ENCODE measurements at regions not wholly inside any gene's neighbourhood (a gene's known extent, or its start where the extent isn't known, plus 50 kb on each side); places are given as distances from the start of the nearest gene placed in this dataset.
"Not testable (repeated sequence)": the region's sequence is repeated elsewhere in the genome, so short reads cannot be mapped to it uniquely, and the experiment has no call there.

DNA sequence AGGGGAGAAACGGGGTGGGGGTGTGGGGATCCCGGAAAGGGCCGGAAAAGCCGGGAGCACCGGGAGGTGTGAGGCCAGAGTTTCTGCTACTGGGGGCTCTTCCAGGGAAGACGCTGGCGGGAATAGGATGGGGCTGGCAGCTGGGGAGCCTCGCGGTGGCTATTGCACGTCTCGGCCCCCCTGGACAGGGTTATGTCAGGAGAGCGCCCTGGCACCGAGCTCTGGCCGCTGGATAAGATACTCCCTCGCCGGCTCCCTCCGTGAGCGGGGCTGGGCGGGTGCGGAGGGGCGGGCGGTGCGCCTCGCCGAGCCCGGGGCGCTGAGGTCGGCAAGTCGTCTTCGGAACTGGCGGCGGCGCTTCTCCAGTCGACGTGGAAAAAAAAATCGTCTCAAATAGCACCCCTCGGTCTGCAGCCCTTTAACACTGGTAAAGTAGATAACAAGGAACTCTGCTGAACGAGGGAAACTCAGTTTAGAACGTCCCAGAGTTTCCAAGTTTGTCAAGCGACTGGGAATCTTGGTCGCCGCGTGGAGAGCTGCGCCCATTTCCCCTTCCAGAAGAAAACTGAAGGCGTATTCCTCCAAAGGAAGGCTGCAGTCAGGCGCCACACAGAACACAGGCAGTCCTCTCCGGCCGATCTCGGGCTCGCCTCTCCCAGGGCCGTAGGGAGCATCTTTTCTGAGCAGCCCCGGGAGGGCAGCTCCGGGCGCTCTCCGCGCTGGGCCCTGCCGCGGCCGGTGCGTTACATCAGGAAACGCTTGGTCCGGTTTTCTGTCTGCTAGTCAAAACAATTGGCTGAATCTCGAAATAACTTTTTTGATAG lies 115.1 kb downstream of the KCNRG start:
- no peak for DNase-seq (ENCODE audit: low read depth in 2 of 2)

DNA sequence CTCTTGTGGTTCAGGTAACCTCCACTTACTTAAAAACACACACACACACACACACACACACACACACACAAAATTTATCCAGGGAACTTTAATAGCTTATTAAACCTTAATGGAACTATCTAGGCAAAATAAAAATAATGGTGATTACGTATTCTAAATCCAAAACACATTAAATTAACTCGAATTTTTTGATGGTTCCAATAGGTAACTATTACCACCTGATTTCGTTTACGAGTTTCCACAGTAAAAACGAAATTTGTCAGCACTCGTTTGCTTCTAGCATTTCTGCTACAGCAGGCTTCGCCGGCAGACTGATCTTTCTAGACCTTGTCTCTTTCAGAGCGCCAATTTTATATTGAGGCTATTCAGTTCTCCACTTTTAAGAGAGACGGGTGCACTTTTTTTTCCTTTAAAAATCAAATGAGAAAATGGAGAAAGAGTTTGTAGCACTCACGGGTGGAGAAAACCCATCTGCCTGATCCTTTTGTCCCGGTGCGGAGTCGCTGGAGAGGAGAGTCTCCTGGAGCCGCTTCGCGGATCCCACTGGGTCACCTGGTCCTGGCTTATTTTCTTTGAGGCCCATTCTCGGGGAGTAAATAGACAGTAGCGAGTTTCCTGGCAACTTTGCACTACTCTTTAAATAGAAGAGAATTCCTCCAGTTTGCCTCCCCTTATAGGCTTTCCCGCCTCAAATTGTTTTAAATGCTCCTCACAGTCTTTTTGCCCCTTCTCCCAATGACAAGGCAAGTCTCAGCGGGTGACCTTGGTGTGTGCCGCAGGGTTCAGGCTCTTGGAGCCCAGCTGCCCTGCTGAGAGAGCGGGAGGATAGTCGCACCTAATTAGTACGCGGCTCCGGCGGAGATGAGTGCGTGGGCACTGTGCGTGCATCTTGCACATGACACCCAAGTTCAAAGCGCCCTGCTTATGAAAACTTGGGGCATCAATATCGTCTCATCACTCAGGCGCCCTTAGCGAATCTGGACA lies 117.0 kb downstream of the KCNRG start:
- no peak for DNase-seq (ENCODE audit: low read depth in 2 of 2)

DNA sequence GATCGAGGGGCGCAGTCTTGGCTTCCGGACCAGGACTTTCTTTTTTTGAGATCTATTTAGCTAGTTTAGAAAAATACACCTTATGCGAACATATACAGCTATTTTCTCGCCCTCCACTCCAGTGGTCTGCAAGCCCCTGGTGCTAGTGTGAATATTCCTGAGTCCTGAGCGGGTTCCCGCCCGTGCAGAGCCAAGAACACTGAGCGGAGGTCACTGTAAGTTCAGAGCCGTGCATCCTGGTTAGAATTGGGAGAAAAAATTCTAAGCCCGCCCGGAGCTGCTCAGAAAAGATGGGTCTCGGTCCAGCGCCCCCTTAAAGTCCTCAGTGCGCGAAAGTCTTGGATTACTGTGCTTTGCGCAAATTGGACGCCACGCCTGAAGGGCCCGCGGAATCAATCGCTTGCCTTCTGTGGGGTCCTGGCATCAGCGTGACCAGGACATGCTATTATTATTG lies 117.7 kb downstream of the KCNRG start:
- no peak for DNase-seq (ENCODE audit: low read depth in 2 of 2)

DNA sequence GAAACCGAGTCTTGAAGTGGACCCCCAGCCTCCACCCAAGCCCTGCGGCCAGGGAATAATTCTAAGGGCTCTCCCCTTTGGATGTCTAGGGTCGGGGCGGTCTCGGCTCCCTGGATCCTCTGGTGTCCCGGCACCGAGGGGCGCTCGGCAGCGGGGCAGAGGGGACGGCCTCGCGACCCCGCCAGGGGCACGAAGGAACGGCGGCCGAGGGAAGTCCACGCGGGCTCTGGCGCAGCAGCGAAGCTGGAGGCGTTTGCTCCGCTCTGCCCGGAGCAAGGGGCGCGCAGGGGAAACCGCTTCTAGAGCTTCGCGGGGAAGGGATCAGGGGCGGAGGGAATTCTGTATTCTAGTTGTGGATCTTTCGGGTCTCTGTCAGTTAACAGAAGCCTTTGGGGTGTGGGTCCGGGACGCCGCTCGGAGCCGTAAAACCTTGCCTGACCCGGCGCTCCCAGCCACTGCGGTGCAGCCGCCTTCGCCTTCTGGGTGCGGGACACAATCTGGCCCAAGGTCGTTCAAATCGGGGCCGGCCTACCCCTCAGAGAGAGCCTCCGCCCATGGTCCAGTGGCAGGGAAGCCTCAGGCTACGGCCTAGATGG lies 118.2 kb downstream of the KCNRG start:
- DNase-seq (ENCODE audit: low read depth in 2 of 2) = no peak

DNA sequence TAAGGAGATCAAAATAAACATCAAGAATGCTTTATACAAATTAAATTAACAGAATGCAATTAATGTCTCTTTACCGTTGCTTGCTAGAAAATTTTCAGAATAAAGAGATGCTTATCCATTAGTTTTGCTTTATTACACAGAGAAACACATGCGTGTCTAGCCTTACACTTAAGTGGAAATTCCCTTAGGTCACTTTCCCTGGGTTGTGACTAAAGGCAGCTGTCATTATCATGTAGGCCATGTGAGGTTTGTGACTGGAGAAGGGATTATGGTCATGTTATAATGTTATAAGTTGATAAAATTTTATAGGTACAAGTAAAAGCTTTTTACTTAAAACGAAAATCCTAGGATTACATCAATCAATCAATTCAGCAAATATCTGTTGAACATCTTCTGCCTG lies 121.0 kb downstream of the KCNRG start:
- no peak for DNase-seq (ENCODE audit: low read depth in 2 of 2)

DNA sequence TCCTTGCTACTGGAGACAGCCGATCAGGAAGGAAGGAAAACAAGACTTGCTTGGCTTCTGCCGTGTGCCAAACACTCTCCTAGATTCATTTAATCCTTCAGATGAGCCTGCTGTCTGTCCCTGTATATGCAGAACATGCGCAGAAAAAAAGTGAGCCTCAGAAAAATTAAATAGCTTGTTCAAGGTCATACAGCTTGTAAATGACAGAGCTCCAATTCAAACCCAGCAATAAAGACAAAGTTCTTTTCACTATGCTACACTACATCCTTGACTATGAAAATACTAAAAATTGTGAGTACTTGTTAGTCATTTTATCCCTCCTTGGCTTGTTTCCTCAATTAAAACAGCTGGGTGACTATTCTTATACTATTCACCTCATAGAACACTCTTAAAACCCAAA lies 121.4 kb downstream of the KCNRG start:
- no peak for DNase-seq (ENCODE audit: low read depth in 2 of 2)

DNA sequence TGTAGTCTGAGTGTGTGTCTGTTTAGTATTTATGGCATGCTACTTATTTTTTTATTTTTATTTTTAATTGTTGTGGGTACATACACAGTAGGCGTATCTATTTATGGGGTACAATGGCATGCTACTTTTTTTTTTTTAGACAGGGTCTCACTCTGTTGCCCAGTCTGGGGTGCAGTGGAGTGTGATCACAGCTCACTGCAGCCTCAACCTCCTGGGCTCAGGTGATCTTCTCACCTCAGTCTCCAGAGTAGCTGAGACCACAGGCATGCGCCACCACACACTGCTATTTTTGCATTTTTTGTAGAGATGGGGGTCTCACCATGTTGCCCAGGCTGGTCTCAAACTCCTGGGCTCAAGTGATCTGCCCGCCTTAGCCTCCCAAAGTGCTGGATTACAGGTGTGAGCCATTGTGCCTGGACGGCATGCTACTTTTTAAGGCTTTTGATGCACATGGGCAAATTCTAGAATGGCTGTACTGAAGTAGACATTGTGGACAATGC lies 124.2 kb downstream of the KCNRG start:
- not testable (repeated sequence) for DNase-seq (ENCODE audit: low read depth in 2 of 2)

DNA sequence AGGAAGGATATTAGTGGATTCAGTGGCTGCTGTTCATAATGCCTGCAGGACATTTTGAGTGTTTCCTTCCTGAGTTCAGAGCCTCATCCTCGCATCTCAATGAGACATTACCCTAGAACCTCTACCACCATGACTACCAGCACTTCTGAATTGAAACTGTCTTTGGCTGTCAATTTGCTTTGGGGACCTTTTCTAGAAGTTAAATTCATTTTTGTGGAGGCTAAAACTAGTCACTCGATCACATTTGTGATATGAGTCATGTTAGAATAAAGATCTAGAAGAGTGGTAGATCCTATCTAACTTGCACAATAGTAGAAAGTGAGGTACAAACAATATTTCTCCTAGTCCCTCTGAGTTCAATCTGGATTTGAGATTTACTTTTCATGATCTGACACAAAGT lies 124.9 kb downstream of the KCNRG start:
- no peak for DNase-seq (ENCODE audit: low read depth in 2 of 2)

DNA sequence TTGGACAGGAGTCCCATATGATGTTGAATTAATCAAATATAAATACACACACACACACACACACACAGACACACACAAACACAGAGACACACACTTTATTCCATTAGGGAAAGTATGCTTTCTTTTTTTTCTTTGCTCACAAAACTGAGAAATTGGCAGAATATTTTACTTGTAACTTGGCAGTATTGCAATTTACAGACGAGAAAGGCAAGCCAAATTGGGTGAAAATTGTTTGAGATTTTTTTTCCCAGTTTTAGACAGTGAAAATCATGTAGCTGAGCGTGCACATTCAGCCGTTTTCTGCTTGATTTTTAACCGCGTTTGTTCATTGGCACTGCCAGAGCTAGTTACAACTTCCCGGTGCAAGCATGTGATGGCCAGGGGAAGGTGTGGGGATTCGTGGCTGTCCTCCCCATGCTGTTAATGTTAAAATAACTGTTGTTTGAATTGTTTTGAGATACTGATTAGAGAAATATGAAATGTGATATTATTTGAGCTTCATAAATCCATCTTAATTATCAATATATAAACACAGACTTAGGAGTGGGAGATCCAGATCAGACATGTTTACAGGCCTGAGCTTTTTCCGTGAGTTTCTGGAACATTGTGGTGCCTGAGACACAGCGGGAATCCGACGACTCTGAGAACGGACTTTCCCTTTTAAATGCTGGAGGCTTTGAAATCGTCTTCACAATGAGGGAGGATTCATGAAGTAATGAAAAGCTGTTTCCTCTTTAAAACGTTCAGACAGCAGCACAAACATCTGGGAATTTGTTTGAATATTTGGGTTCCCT lies 125.5 kb downstream of the KCNRG start:
- DNase-seq (ENCODE audit: low read depth in 2 of 2) = no peak

DNA sequence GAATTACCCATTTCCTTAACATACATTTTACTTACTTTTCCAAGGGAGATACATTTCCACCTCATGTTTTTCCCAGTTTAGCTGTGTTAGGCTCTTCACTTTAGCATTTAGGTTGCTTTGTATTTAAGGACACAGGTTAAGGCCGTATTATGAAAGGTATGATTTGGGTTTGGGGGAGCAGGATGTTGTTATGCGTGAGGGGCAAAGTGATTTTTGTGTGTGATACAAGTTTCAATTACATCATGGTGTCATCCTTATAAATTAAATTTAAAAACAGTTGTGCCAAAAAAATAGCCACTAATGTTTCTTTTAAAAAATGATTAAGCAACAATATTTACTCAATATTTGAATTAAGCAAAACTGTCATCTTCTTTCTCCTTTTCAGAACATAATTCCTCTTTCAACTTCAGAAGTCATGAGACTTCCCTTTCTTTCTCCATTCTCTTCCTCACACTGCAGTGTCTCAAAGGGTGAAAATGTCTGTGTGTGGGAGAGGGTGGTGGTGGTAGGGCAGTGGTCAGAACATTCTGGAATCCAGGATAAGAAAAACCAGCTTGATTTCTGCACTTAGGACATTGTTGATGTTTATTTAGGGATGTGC lies 126.2 kb downstream of the KCNRG start:
- DNase-seq (ENCODE audit: low read depth in 2 of 2) = no peak

DNA sequence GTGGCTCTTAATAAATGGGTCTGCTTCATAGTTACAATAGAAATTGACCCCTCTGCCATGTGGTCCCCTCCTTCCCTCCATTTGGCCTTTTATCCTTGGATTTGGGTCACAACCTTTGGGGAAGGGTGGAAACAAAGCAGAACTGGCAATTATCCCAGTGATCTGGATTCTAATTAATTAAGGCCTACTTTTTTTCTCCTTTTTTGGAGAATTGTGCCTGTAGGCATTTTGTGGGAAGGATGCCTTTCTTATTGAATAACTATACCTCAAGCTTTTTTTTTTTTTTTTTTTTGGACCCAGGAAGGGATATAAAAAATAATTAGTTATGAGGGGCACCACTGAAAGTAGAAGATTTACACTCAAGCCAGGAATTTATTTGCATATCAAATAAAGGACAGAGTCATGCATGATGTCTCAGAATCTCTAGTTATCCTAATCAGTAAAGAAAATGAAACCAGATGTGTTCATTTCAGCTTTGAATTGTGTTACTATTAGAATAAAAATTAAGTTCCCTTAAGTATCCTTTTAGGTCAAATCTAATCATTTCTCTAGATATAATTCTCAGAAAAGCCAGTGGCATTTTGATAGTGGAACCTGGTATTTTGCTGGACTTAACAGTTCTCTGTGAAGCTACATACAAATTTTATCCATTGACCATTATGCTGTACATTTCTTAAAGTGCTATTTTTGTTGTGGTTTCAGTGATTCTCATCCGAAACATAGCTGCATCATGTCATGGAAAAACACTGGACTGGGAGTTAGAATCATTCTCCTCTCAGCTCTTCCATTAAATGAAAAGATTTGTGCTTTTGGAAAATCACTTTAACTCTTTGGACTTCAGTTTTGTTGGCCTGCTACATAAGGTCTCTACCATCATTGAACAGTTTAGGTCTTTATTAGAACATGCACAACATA lies 129.3 kb downstream of the KCNRG start:
- DNase-seq (ENCODE audit: low read depth in 2 of 2) = no peak

DNA sequence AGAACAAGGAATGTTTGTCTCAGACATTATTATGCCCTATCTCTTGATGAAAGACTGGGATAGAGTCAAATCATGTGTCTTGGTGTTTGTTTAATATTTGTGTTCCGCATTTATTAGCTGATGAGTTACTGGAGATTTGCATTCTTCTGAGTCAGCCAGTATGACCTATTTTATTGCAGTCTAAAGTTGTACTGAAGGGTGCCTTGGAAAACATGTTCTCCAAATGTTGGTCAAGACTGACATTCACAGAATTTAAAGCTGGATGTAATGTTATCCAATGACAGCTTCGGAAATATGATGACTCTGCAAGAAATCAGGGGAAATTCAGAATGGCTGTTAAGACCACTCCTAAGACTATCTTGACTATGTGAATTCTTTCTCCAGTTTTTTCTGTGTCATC lies 134.0 kb downstream of the KCNRG start:
- no peak for DNase-seq (ENCODE audit: low read depth in 2 of 2)

DNA sequence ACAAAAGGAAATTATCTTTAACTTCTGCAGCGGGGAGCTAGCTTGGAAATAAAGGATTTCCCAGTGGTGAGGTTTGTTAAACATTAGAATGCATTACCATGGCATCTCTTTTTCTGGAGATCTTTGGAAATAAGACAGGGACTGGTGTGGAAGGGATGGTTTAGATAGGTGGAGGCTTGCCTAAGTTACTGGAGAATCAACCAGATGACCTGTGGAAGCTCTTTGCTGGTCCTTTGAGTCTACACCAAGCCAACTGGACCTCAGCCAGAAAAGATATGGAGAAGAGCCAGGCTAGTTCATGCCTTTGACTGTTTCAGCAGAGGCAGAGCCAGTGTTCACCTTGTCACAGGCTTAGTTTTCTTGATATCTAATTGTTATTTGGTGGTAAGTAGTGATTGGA lies 134.7 kb downstream of the KCNRG start:
- DNase-seq (ENCODE audit: low read depth in 2 of 2) = no peak

DNA sequence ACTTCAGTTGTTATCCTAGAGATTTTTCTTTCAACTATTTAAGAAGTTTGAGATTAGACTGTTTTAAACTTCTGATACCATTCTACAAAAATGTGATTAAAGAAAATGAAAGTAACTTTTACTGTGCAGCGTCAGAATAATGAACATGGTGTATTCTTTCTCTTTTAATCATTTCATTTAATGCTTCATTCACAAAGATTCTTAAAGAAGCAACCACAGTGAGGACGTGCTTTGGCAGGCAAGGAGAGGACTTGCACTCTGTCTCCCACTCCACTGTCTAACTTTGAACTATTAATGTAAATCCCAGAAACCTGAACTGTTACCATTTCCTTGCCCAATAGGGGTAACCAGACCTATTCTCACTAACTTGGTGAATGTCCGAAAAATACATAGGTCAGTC lies 137.0 kb downstream of the KCNRG start:
- no peak for DNase-seq (ENCODE audit: low read depth in 2 of 2)

DNA sequence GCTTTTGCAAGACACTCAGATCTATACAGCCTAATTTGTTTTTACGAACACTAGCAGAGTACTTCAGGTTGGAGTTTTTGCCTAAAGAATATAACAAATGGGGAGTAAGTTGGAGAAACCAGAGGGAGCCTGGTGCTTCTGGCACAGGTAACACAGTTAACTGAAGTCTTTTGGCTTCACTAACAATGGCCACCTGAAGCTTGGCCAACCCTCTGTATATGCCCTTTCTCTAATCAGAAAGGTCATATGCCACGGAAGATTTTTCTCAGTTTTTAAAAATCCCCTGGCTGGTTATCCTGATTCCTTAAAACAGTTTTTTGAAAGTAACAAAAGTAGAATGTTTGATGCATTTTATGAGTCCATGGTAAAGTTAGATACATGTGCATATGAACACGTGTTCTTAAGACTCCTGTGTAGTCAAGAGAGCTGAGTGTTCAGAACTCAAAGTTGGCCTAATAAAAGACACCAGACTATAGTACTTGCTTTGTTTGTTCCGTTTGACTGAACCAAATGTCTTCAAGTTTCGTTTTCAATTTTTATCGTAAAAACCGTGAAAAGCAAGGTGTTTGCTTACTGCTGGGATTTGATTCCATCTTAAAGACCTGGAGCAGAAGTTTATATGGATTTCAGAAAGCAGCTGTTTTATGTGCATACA lies 137.5 kb downstream of the KCNRG start:
- no peak for DNase-seq (ENCODE audit: low read depth in 2 of 2)

DNA sequence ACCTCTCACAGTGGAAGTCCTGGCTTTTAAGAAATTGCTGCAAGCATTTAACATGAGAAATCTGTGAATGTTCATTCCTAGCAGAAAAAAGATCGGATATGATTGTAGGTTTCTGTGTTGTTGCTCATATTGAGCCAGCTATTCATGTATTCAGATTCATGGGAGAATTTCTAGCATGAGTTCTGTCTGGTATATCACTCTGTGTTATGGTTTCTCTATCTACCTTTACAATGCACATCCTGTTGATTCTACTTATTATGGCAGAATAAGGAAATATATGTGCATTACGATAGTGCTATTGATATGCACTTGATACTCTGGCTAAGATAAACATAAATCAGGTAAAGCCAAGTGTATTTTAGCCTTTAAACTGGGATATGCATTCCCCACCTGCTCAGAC lies 138.2 kb downstream of the KCNRG start:
- no peak for DNase-seq (ENCODE audit: low read depth in 2 of 2)

DNA sequence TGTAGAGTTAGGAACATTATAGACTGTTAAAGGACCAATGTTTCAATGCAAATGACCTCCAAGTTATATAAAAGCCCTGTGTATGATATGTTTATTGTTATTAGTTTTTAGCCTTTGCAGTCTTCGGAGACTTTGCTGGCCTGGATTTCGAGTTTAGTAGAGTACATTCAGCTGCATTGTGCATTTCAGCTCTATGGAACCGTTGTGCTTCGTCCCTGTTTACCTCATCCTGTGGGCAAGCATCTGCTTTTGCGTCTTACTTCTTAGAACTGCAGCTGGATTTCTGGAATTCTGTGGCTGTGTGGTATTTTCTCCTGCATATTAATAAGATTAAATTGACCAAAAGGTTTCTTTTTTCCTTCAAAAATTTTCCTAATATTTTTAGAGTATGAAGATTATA lies 138.6 kb downstream of the KCNRG start:
- no peak for DNase-seq (ENCODE audit: low read depth in 2 of 2)

DNA sequence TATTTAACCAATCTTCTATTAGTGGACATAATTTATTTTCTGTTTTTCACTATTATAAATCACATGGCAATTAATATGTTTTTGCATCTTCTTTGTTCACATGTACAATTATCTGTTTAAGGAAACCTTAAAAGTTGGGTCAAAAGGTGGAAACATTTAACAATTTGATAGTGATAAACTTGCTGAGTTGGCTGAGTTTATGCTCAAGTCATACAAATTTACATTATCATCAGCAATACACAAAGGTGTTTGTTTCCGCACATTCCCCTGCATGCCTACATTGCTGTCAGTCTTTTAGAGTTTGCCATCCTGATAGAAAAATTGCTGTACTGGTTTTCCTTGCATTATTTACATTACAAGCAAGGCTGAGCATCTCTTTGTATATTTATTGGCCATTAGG lies 139.5 kb downstream of the KCNRG start:
- no peak for DNase-seq (ENCODE audit: low read depth in 2 of 2)

DNA sequence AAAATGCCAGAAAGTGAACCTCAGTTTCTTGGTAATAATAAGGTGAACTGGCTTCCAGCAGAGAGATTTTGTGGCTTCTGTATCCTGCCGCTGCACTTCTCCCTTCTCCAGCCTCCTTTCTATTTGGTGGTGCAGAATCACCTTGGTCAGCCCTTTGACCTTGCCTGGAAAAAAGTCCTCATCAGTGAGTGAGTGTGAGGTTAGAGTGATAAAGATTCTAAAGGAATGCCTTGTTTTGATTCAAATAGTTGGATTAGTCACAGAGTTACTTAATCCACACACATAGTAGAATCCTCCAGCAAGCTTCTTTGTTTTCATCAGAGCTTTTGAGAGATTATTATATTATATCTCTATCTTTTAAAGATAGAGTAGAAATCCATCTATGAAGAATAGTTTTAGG lies 140.9 kb downstream of the KCNRG start:
- DNase-seq (ENCODE audit: low read depth in 2 of 2) = no peak
